NB4 (cell line): ENCODE measurements at regions not wholly inside any gene's neighbourhood (a gene's known extent, or its start where the extent isn't known, plus 50 kb on each side); places are given as distances from the start of the nearest gene placed in this dataset.

ENCODE experiments used
- DNase-seq: peaks from one replicate; pipeline ENCODE4 v3.0.0; 2010; ENCODE audit warnings: low read depth
- H3K4me3 ChIP-seq: one replicate; pipeline ENCODE4 v1.5.1; 2011; ENCODE audit warnings: mild to moderate bottlenecking, low read depth, low read length, moderate library complexity
- MYC ChIP-seq: IDR thresholded peaks from 2 replicates; pipeline ENCODE4 v1.6.1; 2011; ENCODE audit warnings: low read depth, low read length
- POLR2A ChIP-seq: IDR thresholded peaks from 2 replicates; pipeline ENCODE4 v1.6.1; 2011; ENCODE audit warnings: mild to moderate bottlenecking; ENCODE audit not compliant: insufficient read length; ENCODE audit errors: extremely low read depth
- TF ChIP-seq, protein P1 (sequence below): IDR thresholded peaks from one replicate; pipeline ENCODE4 v1.5.1; 2012; ENCODE audit warnings: low read depth, low read length
- TF ChIP-seq, protein P2 (sequence below): IDR thresholded peaks from 2 replicates; pipeline ENCODE4 v1.6.1; 2011; ENCODE audit warnings: low read depth, low read length

DNA sequence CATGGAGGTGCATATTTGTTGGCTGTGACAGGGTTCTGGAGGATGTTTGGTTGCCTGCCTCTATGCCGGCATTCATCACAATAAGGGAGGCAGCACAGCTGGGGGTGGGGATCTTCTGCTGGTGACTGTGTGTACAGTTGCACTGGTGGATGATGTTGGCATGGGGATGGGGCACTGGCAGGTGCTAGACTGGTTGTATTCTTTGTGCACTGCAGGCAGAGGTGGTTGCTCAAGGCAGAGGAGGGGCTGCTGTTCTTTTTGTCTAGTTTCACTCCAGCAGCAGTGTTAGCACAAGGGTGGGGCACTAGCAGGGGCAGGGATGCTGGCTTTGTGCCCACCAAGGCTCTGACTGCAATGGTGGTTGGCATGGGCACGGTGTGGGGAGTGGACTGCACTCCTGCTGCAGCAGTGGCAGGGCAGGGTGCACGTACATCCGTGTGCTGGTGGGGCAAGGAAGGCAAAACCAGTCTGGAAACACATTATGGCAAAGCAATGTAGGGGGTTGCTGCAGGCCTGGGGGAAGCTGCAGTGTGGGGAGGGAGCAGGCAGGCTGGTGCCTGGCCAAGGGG is 69.3 kb downstream of the ISOC1 start:
- TF ChIP-seq, protein P1, sequence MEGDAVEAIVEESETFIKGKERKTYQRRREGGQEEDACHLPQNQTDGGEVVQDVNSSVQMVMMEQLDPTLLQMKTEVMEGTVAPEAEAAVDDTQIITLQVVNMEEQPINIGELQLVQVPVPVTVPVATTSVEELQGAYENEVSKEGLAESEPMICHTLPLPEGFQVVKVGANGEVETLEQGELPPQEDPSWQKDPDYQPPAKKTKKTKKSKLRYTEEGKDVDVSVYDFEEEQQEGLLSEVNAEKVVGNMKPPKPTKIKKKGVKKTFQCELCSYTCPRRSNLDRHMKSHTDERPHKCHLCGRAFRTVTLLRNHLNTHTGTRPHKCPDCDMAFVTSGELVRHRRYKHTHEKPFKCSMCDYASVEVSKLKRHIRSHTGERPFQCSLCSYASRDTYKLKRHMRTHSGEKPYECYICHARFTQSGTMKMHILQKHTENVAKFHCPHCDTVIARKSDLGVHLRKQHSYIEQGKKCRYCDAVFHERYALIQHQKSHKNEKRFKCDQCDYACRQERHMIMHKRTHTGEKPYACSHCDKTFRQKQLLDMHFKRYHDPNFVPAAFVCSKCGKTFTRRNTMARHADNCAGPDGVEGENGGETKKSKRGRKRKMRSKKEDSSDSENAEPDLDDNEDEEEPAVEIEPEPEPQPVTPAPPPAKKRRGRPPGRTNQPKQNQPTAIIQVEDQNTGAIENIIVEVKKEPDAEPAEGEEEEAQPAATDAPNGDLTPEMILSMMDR, result no peak
- TF ChIP-seq MYC, result no peak
- TF ChIP-seq, protein P2, sequence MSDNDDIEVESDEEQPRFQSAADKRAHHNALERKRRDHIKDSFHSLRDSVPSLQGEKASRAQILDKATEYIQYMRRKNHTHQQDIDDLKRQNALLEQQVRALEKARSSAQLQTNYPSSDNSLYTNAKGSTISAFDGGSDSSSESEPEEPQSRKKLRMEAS, result no peak
- no peak for TF ChIP-seq POLR2A
- no peak for DNase-seq
- H3K4me3 ChIP-seq, result no peak overlapping the region

DNA sequence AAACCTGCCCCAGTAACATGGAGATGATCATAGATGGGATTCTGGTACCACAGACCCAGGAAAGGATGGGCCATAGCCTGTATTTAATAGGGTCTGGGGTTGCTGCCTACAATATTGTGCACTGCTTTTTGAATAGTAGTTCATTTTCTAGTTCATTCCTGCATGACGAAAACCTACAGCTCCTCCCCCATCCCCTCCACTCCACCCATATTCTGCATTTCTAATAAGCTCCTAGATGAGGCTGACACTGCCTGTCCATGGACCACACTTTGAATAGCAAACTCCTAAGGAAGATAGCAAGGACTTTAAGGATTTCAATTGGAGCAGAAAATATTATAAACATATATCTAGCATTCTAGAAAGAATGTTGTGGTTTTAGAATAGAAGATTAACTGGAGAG is 75.5 kb downstream of the ISOC1 start:
- no peak overlapping the region for H3K4me3 ChIP-seq
- DNase-seq, result no peak
- TF ChIP-seq, protein P1, result no peak
- TF ChIP-seq, protein P2, result no peak
- TF ChIP-seq POLR2A (no peak), MYC (no peak)

GRCh38 chr5:129171194-129171944 is 76.8 kb downstream of the ISOC1 start:
- H3K4me3 ChIP-seq, result no peak overlapping the region
- DNase-seq, result no peak
- TF ChIP-seq, protein P1, result no peak
- no peak for TF ChIP-seq POLR2A
- TF ChIP-seq, protein P2, result no peak
- no peak for TF ChIP-seq MYC

DNA sequence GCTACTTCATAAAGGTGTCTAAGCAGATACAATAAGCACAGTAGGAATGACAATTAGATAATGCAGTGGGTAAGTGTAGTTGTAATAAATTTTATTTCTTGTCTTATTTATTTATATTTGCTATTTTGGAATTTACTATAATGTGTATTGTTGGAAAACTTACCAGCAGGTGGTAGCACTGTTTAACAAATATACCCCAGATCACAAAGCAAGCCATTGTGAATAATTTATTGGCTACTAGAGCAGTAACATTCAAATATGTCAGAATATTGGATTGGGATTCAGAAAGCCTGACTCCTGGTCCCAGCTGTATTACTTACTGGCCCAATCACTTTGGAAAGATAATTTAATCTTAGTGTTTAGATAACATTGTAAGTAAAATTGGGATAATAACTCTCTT is 78.0 kb downstream of the ISOC1 start:
- DNase-seq, result no peak
- TF ChIP-seq, protein P1, result no peak
- TF ChIP-seq POLR2A (no peak), MYC (no peak)
- TF ChIP-seq, protein P2, result no peak

DNA sequence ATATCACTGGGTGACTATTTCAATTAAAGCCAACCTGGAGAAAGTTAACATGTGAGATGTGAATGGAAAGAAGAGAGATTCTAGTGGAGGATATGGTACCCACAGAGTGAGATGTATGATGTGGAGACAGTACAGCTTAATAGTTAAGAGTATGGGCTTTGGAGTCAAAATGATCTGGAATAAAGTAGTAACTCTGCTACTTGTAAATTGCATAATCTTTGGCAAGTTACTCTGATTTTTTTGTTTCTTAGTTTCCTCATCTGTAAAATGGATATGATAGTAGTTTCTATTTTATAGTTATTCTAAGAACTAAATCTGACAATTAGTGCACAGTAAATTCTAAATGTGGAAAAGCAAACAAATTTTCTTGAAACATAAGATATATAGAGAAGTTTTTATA is 79.2 kb downstream of the ISOC1 start:
- DNase-seq, result no peak
- TF ChIP-seq, protein P1, result no peak
- TF ChIP-seq MYC, result no peak
- TF ChIP-seq, protein P2, result no peak
- TF ChIP-seq POLR2A, result no peak
- H3K4me3 ChIP-seq, result no peak overlapping the region

More for the DNA sequence above, 78.0 kb downstream of the ISOC1 start:
- no peak overlapping the region for H3K4me3 ChIP-seq
